ENCODE measurements at regions not wholly inside any gene's neighbourhood (a gene's known extent, or its start where the extent isn't known, plus 50 kb on each side); places are given as distances from the start of the nearest gene placed in this dataset.
"Not testable (repeated sequence)": the region's sequence is repeated elsewhere in the genome, so short reads cannot be mapped to it uniquely, and the experiment has no call there.

DNA sequence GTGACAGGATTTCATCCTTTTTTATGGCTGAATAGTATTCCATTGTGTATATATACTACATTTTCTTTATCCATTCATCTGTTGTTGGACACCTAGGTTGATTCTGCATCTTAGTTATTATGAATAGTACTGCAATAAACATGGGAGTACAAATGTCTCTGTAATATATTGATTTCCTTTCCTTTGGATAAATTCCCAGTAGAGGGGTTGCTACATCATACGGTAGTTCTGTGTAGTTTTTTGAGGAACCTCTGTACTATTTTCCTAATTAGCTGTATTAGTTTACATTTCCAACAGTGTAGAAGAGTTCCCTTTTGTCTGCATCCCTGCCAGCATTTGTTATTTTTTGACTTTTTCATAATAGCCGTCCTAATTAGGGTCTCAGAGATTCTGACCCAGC is 201.3 kb downstream of the GIPC2 start:
- no peak for DNase-seq

DNA sequence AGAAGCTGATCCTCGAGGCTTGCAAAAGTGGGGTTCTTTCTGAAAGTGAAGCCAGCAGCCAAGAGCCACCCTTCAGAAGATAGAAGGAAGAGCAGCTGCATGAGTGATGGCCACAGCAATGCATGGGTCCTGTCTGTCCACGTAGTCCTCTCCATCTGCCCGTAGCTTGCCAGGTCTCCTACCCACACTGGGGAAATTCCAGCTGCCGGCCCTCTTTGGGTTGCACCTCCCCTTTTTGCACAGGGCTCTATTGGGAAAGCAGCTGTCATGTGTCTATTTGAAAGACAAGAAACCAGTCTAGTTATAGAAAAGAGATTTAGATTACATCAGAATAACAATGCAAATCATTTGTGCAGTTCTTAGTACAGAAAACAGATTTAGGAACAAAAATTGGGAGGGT is 204.4 kb downstream of the GIPC2 start:
- peak; percentile 64 for DNase-seq

GRCh38 chr1:78254517-78254916 is 208.8 kb downstream of the GIPC2 start:
- no peak for DNase-seq

DNA sequence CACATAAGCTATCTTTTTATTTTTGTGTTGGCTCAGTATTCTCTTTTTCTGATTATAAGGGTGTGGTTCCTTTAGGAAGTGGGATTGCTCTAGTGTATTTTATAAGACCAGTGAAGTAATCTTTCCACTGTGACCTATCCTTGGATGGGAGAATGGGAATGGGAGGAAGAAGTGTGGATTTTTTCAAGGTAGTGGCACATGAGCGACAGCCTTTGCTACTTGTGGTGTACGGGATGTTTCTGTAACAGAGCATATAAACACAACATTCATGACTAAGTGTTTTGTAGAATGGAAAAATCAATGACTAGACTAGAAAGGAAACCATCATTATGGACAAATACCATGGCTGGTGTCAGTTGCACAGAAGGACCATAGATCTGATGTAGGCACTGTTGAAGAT is 209.6 kb downstream of the GIPC2 start:
- no peak for DNase-seq

DNA sequence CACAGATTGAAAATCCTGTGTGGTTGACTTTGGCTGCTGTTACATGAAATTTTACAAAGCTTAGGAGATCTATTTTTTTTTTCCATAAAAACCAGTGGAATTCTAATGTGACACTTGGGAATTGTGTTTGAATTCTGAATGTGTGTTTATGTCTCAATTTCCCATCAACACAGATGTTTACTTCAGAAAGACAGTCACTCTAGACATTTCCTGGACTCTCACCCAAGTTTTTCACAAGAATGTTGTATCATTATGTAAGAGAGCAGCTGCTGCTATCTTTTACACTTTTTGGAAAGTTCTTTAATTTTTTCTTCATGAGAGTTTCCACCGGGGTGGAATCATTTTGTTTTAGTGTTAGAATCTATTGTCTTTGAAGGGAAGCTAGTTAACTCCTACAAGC is 210.1 kb downstream of the GIPC2 start:
- DNase-seq = peak; percentile 63

DNA sequence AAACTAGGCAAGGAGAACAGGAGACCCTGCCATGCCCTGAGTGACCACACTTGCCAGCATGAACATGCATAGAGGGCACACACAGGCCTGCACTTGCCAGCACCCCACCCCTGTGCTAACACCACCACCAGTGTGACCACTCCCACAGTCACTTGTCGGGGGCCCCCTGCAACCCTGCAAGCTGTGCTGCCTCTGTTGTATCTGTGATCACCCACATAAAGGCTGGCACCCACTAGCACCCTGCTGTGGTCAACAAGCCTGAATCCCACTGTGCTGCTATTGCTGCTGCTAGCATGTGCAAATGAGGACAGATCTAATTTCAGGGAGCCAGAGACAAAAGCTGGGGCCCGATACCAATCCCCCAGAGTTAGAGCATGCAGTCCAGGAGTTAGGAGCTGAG is 217.7 kb downstream of the GIPC2 start:
- DNase-seq = no peak

DNA sequence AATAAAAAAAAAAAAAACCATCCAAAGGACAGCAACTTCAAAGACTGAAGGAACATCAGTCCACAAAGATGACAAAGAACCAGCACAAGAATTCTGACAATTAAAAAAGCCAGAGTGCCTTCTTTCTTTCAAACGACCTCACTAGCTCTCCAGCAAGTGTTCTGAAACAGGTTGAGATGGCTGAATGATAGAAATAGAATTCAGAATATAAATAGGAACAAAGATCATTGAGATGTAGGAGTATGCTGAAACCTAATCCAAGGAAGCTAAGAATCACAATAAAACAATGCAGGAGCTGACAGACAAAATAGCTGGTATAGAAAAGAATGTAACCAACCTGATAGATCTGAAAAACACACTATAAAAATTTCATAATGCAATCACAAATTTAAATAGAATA is 218.2 kb downstream of the GIPC2 start:
- DNase-seq = no peak

- no peak for DNase-seq
These were observed 221.9 kb downstream of the GIPC2 start for GRCh38 chr1:78267513-78268218.

GRCh38 chr1:78269591-78269990 is 221.2 kb upstream of the PTGFR start:
- DNase-seq = no peak

GRCh38 chr1:78271423-78271822 is 219.4 kb upstream of the PTGFR start:
- DNase-seq = not testable (repeated sequence)

DNA sequence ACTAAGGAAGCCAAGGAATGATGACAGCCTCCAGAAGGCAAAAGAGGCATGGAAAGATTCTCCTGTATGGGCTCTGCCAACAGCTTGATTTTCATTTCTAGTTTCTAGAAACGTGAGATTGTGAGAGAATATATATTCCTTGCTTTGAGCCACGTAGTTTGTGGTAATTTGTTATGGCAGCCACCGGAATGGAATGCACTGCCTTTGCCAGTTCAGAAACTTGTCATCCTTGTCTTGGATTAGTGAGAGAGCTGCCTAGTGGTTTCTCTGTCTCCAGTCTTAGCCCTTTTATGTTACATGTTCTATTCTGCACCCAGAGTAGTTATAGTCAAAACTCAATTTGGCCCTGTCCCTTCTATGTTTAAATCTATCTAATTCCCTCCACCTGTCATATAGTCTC is 216.0 kb upstream of the PTGFR start:
- DNase-seq = no peak

GRCh38 chr1:78275456-78275855 is 215.3 kb upstream of the PTGFR start:
- DNase-seq = no peak

GRCh38 chr1:78275906-78276685 is 214.7 kb upstream of the PTGFR start:
- peak; percentile 27 for DNase-seq

GRCh38 chr1:78277253-78277652 is 213.5 kb upstream of the PTGFR start:
- DNase-seq = no peak

DNA sequence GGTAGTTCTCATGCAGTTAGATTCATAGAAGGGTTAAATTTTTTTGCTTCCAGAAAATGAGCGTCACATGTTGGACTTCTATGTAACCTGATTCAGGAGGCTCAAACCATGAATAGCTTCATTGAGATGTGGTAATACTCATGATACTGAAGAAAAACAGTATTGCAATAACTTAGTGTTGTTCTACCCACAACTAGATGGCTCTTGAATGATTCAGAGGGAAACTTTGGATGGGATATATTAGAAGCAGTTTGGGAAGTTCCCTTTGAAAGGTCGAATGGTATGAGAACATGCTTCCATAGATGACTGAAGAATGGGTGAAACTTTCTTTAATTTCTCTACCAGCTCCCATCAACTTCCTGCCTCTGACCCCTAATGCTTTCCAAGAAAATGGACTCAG is 211.7 kb upstream of the PTGFR start:
- no peak for DNase-seq

GRCh38 chr1:78280626-78281025 is 210.1 kb upstream of the PTGFR start:
- DNase-seq = no peak

GRCh38 chr1:78281580-78281979 is 209.2 kb upstream of the PTGFR start:
- DNase-seq = no peak

GRCh38 chr1:78283691-78284090 is 207.1 kb upstream of the PTGFR start:
- no peak for DNase-seq

DNA sequence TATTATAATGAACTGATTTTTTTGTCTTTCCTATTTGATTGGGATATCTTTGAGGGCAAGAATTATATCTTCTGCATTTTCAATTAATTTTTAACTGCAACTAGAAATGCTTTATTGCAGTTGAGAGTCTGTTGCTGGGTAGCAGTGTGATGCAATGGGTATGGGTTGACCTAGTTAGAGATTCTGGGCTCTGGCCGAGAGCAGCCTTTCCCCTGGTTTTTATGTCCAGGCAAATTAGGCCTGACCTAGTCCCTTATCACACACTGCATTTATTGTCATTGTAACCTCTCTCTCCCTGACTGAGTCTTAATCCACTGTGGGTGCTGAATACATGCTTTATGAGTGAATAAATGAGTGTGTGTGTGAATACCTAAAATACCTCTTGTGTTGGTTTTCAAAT is 206.4 kb upstream of the PTGFR start:
- no peak for DNase-seq

GRCh38 chr1:78286686-78287085 is 204.1 kb upstream of the PTGFR start:
- no peak for DNase-seq

GRCh38 chr1:78289603-78290002 is 201.2 kb upstream of the PTGFR start:
- DNase-seq = no peak

GRCh38 chr1:78291418-78291817 is 199.4 kb upstream of the PTGFR start:
- DNase-seq = no peak

GRCh38 chr1:78291872-78292271 is 198.9 kb upstream of the PTGFR start:
- DNase-seq = no peak

DNA sequence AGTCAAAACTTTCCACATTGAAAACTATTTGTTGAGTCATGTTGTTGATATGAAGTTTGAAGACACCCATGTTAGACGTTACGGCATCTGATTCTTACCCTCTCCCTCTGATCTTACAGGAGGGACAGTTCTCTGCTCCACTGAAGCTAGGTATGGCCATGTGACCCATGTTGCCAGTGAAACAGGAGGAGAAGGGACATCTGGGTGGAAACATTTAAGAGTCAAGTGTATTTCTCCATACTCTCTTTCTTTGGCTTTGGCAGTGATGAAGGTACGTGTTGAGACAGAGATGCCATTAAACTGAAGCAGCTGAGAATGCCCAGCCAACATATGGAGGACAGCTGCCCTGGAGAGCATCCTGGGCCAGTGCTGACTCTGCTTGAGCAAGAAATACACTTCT is 198.4 kb upstream of the PTGFR start:
- DNase-seq = peak; percentile 79
